Posterior cingulate gyrus (tissue), 11 donors: ENCODE measurements at regions not wholly inside any gene's neighbourhood (a gene's known extent, or its start where the extent isn't known, plus 50 kb on each side); places are given as distances from the start of the nearest gene placed in this dataset.
"Not testable (repeated sequence)": the region's sequence is repeated elsewhere in the genome, so short reads cannot be mapped to it uniquely, and the experiment has no call there.

Source experiments
- DNase-seq, 10 donors: peaks; one replicate each; pipeline versions ENCODE4 v3.0.0 to v3.0.0-alpha.2; 2020 to 2021; ENCODE audit warnings: mixed read lengths in 3 of 10
- intact Hi-C: fragments of 100-400 bp; cut with DNase I; formaldehyde crosslinking; loops from one replicate; pipeline ENCODE4 v1.15.1; 2023

DNA sequence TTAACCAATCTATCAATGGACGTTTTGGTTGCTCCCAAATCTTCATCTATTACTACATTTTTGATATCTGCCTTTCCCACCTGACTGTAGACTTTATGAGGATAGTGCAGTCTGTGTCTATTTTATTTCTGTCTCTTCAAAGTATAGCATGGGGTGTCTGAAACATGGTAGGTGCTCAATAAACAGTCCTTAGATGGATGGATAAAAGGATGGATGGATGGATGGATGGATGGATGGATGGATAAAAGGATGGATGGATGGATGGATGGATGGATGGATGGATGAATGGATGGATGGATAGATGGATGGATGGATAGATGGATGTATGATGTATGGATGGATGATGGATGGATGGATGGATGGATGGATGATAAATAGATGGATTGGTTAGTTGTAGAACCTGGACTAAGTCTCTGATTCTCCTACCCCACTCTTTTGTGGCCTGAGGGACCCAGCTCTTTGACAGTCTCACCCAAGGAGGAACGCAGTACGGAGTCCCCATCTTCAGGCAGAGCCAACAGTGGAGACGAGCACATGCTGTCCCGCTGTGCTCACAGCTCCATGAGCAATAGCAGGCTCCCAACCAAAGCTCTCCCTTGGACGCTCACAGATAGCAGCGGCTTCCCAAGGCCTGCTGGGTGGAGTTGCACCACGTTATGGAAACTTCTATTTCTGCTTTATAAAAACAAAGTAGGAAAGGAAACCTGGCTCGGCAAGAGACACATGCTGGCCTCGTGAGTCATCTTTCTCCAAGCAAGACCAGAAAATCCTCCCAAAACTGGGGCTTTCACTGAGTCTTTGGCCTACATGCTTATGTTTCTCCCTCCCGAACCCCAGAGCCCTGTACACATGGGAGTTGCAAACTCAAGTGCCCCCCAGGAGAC is 448.0 kb downstream of the MIAT start:
- DNase-seq = peak in 7 of 10 donors; percentile 32 to 88 (median 59)
- intact Hi-C loops = no loop called here

DNA sequence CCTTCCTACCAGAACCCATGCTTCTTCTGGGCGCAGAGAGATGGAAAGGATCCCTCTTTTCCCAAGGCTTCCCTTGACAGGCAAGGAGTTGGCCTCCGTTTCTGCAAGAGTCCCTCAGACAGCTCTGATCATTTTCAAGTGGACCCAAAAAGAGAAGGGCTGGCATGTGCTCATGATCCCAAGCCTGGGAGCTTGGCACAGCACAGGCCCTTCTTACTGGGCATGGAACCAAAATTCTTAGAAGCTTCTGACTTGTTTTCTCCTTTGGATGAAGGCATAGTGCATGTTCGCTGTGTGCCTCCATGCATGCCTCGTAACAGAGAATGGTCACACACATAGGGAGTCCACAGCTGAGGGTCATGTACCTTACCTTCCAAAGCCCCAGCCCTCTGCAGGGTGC is 449.6 kb downstream of the MIAT start:
- intact Hi-C loops = no loop called here
- no peak for DNase-seq

- DNase-seq = no peak
- intact Hi-C loops = no loop called here
Observed at GRCh38 chr22:27107386-27107785, 450.0 kb downstream of the MIAT start.

- peak in 2 of 10 donors; percentile 42 to 83 for DNase-seq
- intact Hi-C loops = no loop called here
Observed at GRCh38 chr22:27107824-27108223, 450.4 kb downstream of the MIAT start.

DNA sequence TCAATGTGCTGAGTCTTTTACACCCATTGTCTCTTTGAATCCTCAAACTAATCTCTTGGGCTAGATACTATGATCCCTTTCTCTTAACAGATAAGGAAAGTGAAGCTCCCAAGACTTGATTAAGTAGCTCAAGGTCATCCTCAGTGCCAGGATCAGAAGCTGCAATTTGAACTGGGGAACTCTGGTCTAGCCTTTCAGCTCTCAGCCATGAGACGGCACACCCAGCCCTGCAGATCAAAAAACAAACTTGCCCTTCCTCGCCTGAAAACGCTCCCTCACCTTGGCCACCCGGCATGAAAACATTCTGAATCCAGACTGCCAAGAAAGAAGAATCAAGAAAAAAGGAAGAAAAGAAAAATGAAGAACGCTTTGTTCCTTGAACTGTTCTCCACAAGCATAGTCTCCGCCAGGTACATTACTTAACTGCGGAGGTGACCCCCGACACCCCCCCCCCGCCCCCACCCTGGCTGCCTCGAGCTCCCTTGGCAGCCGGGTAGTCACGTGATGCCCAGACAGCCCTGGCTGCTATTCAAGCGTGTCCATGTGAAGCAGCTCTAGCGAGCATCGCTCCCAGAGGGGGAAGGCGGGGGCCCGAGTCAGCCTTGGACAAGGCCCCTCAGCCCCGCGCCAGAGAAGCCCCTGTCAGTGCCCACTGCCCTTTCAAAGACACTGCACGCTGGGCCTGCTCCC is 451.2 kb downstream of the MIAT start:
- intact Hi-C loops = no loop called here
- DNase-seq = peak in 2 of 10 donors; percentile 51 to 82

DNA sequence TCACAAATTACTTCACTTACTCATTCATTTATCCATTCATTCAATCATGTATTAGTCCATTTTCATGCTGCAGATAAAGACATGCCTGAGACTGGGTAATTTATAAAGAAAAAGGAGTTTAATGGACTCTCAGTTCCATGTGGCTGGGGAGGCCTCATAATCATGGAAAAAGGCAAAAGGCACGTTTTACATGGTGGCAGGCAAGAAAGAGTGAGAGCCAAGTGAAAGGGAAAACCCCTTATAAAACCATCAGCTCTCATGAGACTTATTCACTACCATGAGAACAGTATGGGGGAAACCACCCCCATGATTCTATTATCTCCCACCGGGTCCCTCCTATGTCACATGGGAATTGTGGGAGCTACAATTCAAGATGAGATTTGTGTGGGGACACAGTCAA is 452.0 kb downstream of the MIAT start:
- intact Hi-C loops = not testable (repeated sequence)

DNA sequence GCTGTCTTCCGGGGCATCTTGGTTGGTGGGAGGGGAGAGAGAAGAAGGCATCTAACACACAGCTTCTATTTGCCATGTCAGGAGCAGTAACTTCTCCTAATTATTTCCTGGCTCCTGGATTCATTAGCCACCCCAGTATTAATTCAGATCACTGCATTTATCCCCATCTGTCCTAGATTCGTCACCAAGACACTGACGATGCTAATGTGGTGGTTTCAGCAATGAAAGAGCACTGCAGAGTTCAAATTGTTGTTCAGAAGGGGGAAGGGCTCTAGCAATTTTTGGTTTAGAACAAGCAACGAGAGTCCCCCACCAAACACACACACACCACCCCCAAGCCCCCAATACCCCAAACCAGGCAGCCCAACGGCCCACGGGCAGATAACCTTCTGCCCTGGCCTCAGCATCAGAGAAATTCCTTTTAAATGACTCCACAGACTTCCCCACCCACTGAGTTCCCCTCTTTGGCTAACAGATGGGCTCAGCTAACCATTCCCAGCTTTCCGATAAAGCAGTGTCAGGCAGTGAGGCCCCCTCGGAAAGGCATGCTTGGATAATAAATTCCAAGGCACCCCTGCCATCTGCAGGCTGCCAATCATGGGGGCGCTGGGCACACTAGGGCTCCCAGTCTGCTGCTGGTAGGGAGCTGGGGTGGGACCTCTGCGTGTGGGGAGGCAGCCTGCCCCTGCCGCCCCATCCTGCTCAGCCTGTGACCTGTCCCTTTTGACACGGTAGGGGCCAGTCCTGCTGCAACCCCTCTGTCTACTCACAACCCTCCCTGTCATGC is 453.5 kb downstream of the MIAT start:
- DNase-seq = peak in 1 of 10 donors; percentile 47
- intact Hi-C loops = no loop called here

More for the DNA sequence above, 452.0 kb downstream of the MIAT start:
- DNase-seq = not testable (repeated sequence)

DNA sequence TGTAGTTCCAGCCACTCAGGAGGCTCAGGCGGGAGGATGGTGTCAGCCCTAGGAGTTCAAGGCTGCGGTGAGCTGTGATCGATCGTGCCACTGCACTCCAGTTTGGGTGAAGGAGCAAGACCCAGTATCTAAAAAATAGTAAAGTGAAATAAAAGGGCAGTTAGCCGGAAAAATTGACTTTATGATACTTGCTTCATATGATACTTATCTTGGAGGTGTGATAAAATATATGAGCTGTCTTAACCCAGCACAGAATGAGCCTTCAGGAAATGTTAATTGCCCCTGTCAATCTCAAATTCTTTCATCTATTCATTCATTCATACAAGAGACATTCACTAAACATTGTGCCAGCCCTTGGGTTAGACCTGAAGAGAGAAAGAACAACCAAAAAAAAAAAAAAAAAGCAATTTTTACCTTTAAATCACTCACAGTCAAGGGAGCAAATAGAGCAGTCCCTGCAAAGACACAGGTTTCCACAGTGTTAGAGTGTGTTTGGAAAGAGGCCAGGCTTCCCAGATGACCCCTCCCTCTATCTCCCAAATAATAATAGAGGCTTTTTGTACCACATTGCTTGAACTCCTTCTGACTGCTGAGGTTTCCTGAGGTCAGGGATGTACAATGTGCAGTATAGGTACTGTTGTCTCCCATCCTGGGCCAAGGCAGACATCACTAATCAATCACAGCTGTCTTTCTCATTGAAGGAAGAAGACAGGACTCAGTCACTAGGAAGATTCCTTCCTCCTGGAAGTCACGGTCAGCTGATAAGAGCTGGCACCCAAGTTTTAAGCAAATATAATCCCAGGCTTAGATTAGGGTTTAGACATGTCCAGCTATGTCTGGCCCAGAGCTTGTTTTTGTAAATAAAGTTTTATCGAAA is 454.6 kb downstream of the MIAT start:
- intact Hi-C loops = no loop called here
- DNase-seq = no peak

- peak in 9 of 10 donors; percentile 23 to 90 (median 40) for DNase-seq
- intact Hi-C loops = no loop called here
Observed at GRCh38 chr22:27113211-27113635, 455.8 kb downstream of the MIAT start.

- DNase-seq = no peak
- intact Hi-C loops = no loop called here
Observed at GRCh38 chr22:27113641-27114040, 456.3 kb downstream of the MIAT start.

GRCh38 chr22:27114186-27114585 is 456.8 kb downstream of the MIAT start:
- no peak for DNase-seq
- intact Hi-C loops = no loop called here

- intact Hi-C loops = no loop called here
- DNase-seq = no peak
Observed at GRCh38 chr22:27115410-27115809, 458.0 kb downstream of the MIAT start.

DNA sequence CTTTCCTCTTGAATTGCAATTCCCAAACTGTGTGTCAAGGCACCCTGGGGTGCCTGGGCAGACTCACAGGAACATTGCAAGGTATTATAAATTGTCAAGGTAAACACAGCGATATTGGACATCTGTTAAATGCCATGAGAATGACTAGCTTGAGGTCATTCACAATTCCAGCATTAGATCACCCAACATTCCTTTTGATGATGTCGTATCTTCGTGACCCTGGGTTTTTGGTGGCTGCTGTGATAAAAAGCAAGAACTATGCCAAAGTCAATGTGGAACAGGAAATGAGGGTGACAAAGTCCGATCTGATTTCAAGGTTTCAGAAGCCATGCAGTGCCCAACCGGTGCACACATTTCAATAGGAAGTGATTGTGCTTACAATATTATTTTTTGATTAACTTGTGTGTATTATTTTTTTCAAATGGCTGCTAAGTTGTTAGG is 458.4 kb downstream of the MIAT start:
- DNase-seq = no peak
- intact Hi-C loops = no loop called here

- intact Hi-C loops = no loop called here
- no peak for DNase-seq
Observed at GRCh38 chr22:27116312-27117086, 459.1 kb downstream of the MIAT start.

GRCh38 chr22:27120036-27120435 is 462.6 kb downstream of the MIAT start:
- DNase-seq = no peak
- intact Hi-C loops = no loop called here

DNA sequence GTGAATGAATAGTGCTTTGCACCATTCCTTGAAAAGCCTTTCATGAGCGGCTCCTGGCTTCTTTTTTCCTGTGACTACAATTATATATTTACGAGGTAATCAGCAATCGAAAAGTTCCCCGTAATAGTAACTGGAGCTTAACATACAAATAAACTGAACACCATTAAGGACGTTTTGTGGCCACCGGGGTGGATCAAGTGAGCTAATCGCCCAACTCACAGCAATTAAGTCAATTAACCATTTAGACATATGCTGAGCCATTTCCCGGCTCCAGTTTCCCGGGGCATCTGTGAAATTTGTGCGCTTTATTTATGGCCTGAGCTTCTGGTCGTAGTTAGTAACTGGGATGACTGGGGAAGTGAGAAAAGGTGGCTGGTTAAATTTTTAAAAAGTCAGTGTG is 465.2 kb downstream of the MIAT start:
- intact Hi-C loops = no loop called here
- no peak for DNase-seq

GRCh38 chr22:27123880-27124279 is 466.5 kb downstream of the MIAT start:
- intact Hi-C loops = no loop called here
- no peak for DNase-seq

DNA sequence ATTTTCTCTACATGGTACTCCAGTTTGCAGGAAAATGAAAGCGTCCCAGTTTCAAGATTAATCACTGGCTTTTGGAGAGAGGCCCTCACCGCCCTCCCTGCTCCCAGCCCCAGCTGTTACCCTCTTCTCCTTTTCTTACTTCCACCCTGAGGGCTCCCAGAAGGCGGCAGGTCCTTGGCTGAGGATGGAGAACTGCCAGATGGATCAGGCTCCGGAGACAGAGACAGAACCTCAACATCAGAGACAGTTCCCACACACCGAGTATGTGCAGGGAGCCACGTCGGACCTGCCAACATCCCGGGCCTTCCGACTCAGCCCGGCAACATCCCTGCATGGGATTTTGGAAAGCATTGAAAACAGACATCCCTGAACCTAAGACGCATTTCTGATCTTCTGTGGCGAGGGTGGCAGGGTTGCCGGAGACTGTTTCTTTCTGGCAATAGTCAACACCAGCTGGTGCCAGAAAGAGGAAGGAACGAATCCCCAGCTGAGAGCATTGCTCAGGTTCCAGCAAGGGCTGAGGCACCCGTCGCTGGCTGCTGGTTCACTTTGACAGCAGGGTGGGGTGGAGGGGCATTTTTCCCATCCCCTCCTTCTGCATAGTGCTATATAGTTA is 467.1 kb downstream of the MIAT start:
- peak in 4 of 10 donors; percentile 12 to 85 (median 56) for DNase-seq
- intact Hi-C loops = no loop called here

- intact Hi-C loops = no loop called here
- no peak for DNase-seq
Observed at GRCh38 chr22:27125539-27125938, 468.2 kb downstream of the MIAT start.
